ENCODE measurements at regions not wholly inside any gene's neighbourhood (a gene's known extent, or its start where the extent isn't known, plus 50 kb on each side); places are given as distances from the start of the nearest gene placed in this dataset.

GRCh38 chr2:4408321-4408720 is 704.9 kb downstream of the DCDC2C start:
- DNase-seq, result no peak

- no peak for DNase-seq
Observed at GRCh38 chr2:4412637-4413187, 709.3 kb downstream of the DCDC2C start.

GRCh38 chr2:4415171-4415570 is 711.8 kb downstream of the DCDC2C start:
- DNase-seq, result no peak

GRCh38 chr2:4415810-4416413 is 712.5 kb downstream of the DCDC2C start:
- DNase-seq, result no peak

GRCh38 chr2:4416431-4416830 is 713.1 kb downstream of the DCDC2C start:
- DNase-seq, result no peak

- DNase-seq, result no peak
Observed at GRCh38 chr2:4417771-4418170, 714.4 kb downstream of the DCDC2C start.

GRCh38 chr2:4420032-4420431 is 716.7 kb downstream of the DCDC2C start:
- peak; percentile 20 for DNase-seq

- no peak for DNase-seq
Observed at GRCh38 chr2:4424153-4424552, 720.8 kb downstream of the DCDC2C start.

- no peak for DNase-seq
Observed at GRCh38 chr2:4427083-4427482, 723.7 kb downstream of the DCDC2C start.

GRCh38 chr2:4445821-4446220 is 742.4 kb downstream of the DCDC2C start:
- DNase-seq, result peak; percentile 2

- no peak for DNase-seq
Observed at GRCh38 chr2:4454907-4455306, 751.5 kb downstream of the DCDC2C start.

- DNase-seq, result no peak
Observed at GRCh38 chr2:4455486-4456155, 752.2 kb downstream of the DCDC2C start.

- DNase-seq, result no peak
Observed at GRCh38 chr2:4464634-4465266, 761.4 kb downstream of the DCDC2C start.

- DNase-seq, result no peak
Observed at GRCh38 chr2:4465671-4466070, 762.3 kb downstream of the DCDC2C start.

- no peak for DNase-seq
Observed at GRCh38 chr2:4475618-4476017, 772.2 kb downstream of the DCDC2C start.

- no peak for DNase-seq
Observed at GRCh38 chr2:4483050-4483449, 779.7 kb downstream of the DCDC2C start.

GRCh38 chr2:4486971-4487370 is 783.6 kb downstream of the DCDC2C start:
- no peak for DNase-seq

GRCh38 chr2:4499316-4500030 is 796.1 kb downstream of the DCDC2C start:
- peak; percentile 82 for DNase-seq

GRCh38 chr2:4501525-4501924 is 798.1 kb downstream of the DCDC2C start:
- DNase-seq, result no peak

- no peak for DNase-seq
Observed at GRCh38 chr2:4502230-4502843, 799.0 kb downstream of the DCDC2C start.

- DNase-seq, result peak; percentile 1
Observed at GRCh38 chr2:4507661-4508060, 804.3 kb downstream of the DCDC2C start.

- no peak for DNase-seq
Observed at GRCh38 chr2:4515871-4516761, 812.7 kb downstream of the DCDC2C start.

Data from DMS53 (cell line).